Adrenal gland (tissue), 5 donors: ENCODE measurements at regions not wholly inside any gene's neighbourhood (a gene's known extent, or its start where the extent isn't known, plus 50 kb on each side); places are given as distances from the start of the nearest gene placed in this dataset.

Experiments
- CTCF ChIP-seq, 6 experiments: fragments of 450-650 bp in 4 of 6; fragments of 200-600 bp in 2 of 6; sonication (generic) in 1 of 6; IDR thresholded peaks; 1 replicate in 5 of 6; 2 replicates in 1 of 6; pipeline versions ENCODE4 v1.5.1 to v1.8.0; 2016 to 2021; ENCODE audit warnings: antibody characterized with exemption in 6 of 6, mild to moderate bottlenecking in 2 of 6, moderate library complexity in 1 of 6
- POLR2A ChIP-seq, 2 donors: fragments of 450-650 bp; IDR thresholded peaks; one replicate each; pipeline ENCODE4 v1.6.1; 2017; ENCODE audit warnings: antibody characterized with exemption in 2 of 2, mild to moderate bottlenecking in 2 of 2, moderate library complexity in 1 of 2
- donor health status: DM: no; HTN: no; CAD: no.

- TF ChIP-seq POLR2A (IDR thresholded peaks at IDR 0.05) = no peak
- no peak for TF ChIP-seq CTCF (IDR thresholded peaks at IDR 0.05)
Measured at GRCh38 chr12:29844667-29845066, 60.9 kb upstream of the TMTC1 start.
